Dermis blood vessel endothelial cell (primary cell): ENCODE measurements at regions not wholly inside any gene's neighbourhood (a gene's known extent, or its start where the extent isn't known, plus 50 kb on each side); places are given as distances from the start of the nearest gene placed in this dataset.
A peak's percentile ranks its signal among the peaks of the same experiment; 100 is the strongest.
"Not testable (repeated sequence)": the region's sequence is repeated elsewhere in the genome, so short reads cannot be mapped to it uniquely, and the experiment has no call there.

Experiments used
- DNase-seq: peaks from one replicate; pipeline ENCODE4 v3.0.0; 2010

DNA sequence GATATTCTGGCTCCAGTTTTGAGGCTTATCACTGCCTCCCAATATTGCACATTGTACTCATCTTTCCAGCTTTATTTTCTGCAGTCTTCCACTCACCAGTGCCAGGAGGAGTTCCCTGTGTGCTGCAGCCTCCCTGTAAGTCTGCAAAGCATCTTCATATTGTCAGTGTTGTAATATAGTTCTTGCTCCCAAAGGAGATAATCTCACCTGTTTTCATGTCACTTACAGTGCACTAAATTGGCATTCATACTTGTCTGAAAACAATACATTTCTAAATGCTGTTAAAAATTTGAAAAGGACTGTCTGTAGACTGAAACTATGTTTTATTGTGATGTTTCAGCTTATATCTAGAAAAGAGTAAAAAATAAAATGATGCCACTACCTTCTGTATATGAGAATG is 146.8 kb upstream of the TMTC1 start:
- DNase-seq, result no peak

DNA sequence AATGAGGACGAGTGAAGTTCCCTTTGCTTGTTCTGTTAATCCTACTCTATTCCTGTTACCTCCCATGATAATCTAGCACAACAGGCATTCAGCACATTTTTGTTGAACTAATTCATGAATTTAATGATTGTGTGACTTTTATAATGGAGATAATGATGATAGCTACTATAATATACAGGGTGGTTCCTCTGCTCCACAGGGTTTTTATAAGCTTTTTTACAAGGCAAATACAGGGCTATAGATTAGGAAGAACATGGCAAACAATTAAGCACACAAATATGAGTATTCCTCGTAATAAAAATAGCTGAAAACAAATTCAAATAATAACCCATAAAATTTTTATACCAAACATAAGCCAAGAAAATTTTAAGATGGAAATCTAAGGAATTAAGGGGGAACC is 145.6 kb upstream of the TMTC1 start:
- DNase-seq, result no peak

DNA sequence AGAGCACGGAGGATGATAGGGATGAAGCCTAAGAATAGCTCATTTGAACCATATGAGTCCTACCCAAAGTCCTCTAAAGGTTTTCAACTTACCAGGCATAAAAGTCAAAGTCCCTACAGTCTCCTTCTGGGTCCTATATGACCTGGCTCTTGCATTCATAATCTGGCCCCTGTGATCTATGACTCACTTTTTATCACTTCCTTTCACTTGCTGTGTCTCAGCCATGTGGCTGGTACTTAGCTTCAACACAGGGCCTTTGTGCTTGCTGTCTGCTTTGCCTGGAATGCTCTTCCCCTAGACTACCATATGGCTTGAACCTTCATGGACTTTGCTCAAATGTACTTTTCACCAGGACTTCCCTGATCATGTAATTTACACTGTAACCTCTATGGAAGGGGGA is 137.6 kb upstream of the TMTC1 start:
- peak; percentile 73 for DNase-seq

GRCh38 chr12:29908157-29908556 is 124.4 kb upstream of the TMTC1 start:
- DNase-seq, result no peak

GRCh38 chr12:29907461-29907860 is 123.7 kb upstream of the TMTC1 start:
- no peak for DNase-seq

DNA sequence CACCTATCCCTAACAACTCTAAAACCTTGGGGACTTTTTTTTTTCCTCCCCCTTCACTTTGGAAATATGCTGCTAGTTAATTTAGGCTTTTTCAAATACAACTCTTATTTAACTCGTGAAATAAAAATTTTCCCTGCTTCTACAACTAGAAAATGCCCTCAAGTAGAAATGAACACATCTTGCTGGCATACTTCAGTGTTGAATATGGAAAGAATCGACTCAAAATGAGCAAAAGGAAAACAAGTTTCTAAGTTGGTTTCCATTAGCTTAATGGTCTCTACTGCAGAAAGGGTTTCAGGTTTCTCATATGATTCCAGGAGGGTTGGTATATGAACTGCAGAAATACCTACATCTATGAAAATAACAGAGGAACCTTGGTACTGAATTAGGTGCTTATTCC is 118.3 kb upstream of the TMTC1 start:
- no peak for DNase-seq

GRCh38 chr12:29901585-29901984 is 117.8 kb upstream of the TMTC1 start:
- peak; percentile 20 for DNase-seq

DNA sequence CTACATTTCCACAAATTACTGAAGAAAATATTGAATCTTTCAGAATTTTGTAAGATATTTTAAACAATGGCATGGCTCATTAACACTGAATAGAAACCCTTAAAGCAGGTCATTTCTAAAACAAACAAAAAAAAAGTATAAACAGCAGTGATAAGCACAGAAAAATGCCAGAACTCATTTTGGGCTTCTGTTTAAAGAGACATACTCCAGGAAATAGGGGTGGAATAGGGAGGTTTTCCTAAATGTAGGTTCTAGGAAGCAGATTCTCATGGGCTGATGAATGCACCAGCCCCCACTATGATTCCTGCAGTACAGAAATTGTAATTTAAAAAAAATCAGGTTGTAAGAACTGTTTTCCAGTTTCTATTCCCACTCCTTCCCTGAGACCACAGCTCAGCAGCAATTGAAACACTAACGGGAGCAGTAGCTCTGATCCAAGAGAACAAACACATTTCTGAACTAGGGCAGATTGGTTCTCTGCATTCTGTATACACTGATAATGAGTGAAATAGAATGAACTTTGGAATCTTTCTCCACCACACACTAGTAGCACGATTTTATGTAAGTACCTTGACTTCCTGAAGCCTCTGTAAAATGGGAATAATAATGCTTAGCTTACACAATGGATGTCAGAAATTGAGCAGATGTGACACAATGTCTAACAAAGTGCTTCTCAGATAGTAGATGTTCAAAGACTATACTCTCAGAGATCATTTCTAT is 115.6 kb upstream of the TMTC1 start:
- no peak for DNase-seq

- DNase-seq, result no peak
Measured at GRCh38 chr12:29895966-29896365, 112.2 kb upstream of the TMTC1 start.

DNA sequence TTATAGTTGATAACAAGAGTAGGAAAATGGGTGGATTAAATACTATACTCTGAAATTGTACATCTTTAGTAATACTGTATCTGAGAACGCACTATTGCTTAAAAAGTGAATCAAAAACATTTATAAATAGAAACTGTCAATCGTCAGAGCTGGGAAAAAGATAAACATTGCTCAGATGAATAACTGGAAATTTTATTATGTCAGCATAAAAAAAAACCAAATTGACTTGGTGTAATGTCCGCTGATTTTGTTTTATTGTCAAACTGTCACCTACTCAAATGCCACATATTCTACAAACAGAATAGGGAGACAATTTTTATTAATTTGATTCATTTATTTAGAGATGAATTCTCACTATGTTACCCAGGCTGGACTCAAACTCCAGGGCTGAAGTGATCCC is 109.3 kb upstream of the TMTC1 start:
- no peak for DNase-seq

DNA sequence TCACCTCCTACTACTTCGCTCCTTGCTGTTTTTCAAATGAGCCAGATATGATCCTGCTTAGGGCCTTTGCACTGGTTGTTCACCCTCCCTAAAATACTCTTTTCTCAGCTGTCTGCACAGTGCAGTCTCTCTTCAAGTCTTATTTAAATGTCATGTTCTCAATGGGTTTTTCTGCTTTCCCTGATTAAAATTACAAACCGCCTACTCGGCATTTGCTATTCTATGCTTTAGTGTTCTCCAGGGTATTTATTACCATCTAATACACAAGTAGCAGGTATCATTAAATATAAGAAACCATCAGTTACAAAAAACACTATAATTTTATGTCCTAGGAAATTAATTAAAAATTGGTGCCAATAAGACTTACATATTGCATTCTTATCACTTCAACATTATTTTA is 108.0 kb upstream of the TMTC1 start:
- no peak for DNase-seq

- DNase-seq, result peak; percentile 58
Measured at GRCh38 chr12:29889737-29890136, 106.0 kb upstream of the TMTC1 start.

DNA sequence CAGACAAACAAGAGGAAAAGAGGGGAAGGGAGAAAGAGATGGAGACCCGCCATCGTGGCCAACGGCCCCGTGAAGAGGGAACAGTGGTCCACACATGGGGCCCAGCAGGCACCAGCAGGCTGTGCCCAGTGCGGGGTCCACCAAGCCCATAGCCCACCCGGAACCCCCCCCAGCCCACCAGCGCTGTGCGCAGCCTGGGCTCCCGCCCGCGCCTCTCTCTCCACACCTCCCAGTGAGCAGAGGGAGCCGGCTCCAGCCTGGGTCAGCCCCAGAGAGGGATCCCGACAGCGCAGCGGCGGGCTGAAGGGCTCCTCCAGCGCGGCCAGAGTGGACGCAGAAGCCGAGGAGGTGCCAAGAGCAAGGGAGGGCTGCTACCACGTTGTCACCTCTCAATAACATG is 105.0 kb upstream of the TMTC1 start:
- DNase-seq, result no peak

- DNase-seq, result not testable (repeated sequence)
Measured at GRCh38 chr12:29884957-29885356, 101.2 kb upstream of the TMTC1 start.

GRCh38 chr12:29883941-29884554 is 100.3 kb upstream of the TMTC1 start:
- DNase-seq, result no peak

GRCh38 chr12:29883525-29883924 is 99.8 kb upstream of the TMTC1 start:
- DNase-seq, result no peak

GRCh38 chr12:29882846-29883245 is 99.1 kb upstream of the TMTC1 start:
- DNase-seq, result no peak

- DNase-seq, result no peak
Measured at GRCh38 chr12:29880987-29881386, 97.2 kb upstream of the TMTC1 start.

- no peak for DNase-seq
Measured at GRCh38 chr12:29879606-29880308, 96.0 kb upstream of the TMTC1 start.

- no peak for DNase-seq
Measured at GRCh38 chr12:29869946-29870345, 86.2 kb upstream of the TMTC1 start.

GRCh38 chr12:29867823-29868222 is 84.1 kb upstream of the TMTC1 start:
- DNase-seq, result no peak

- no peak for DNase-seq
Measured at GRCh38 chr12:29863665-29864064, 79.9 kb upstream of the TMTC1 start.

- no peak for DNase-seq
Measured at GRCh38 chr12:29858270-29858786, 74.6 kb upstream of the TMTC1 start.

DNA sequence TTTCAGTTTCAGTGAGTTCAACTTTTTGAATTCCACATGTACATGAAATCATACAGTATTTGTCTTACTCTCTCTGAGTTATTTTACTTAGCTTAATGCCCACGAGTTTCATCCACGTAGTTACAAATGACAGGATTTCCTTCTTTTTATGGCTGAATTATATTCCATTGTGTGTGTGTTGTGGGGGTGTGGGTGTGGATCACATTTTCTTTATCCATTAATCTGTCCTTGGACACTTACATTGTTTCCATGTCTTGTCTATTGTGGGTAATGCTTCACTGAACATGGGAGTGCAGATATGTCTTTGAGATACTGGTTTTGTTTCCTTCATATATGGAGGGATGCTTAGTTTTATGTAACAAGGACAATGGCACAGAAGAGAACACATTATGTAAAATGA is 63.5 kb upstream of the TMTC1 start:
- no peak for DNase-seq
